Liver (tissue), 3 donors: ENCODE measurements at regions not wholly inside any gene's neighbourhood (a gene's known extent, or its start where the extent isn't known, plus 50 kb on each side); places are given as distances from the start of the nearest gene placed in this dataset.

Experiments
- CTCF ChIP-seq: fragments of 150-350 bp; IDR thresholded peaks from 2 replicates; pipeline ENCODE4 v1.5.1; 2017; ENCODE audit warnings: improper control_type of control experiment, low read depth, low read length; ENCODE audit not compliant: missing input control
- FOXA1 ChIP-seq: IDR thresholded peaks from 2 replicates; pipeline ENCODE4 v1.6.1; 2016; ENCODE audit warnings: antibody characterized with exemption
- NR2F2 ChIP-seq: IDR thresholded peaks from 2 replicates; pipeline ENCODE4 v1.6.1; 2016; ENCODE audit warnings: antibody characterized with exemption
- TF ChIP-seq, protein P1 (sequence below): IDR thresholded peaks from 2 replicates; pipeline ENCODE4 v1.6.1; 2016; ENCODE audit warnings: antibody characterized with exemption
- TF ChIP-seq, protein P2 (sequence below): IDR thresholded peaks from 2 replicates; pipeline ENCODE4 v1.6.1; 2016; ENCODE audit warnings: antibody characterized with exemption
- donor health status: healthy.
- donor health status: healthy.

DNA sequence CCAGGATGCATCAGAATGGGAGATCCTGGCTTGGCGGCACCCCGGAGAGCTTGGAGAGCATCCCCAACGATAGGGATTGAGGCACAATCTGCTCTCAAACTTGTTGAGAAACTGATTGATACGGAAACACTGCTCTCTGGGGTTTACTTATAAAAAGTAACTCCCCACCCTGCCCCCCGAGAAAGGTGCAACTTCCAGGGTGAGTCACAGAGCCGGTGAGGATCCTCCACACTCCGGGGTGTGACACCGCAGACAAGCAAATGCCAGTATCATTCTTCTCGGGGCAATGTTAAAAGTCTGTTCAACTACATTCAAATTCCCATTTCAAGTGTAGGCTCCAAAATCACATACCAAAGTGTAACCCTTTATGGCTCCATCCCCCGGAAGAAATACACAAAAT lies 84.4 kb upstream of the MLN start:
- TF ChIP-seq CTCF (no peak), FOXA1 (no peak), NR2F2 (no peak)
- TF ChIP-seq, protein P1, sequence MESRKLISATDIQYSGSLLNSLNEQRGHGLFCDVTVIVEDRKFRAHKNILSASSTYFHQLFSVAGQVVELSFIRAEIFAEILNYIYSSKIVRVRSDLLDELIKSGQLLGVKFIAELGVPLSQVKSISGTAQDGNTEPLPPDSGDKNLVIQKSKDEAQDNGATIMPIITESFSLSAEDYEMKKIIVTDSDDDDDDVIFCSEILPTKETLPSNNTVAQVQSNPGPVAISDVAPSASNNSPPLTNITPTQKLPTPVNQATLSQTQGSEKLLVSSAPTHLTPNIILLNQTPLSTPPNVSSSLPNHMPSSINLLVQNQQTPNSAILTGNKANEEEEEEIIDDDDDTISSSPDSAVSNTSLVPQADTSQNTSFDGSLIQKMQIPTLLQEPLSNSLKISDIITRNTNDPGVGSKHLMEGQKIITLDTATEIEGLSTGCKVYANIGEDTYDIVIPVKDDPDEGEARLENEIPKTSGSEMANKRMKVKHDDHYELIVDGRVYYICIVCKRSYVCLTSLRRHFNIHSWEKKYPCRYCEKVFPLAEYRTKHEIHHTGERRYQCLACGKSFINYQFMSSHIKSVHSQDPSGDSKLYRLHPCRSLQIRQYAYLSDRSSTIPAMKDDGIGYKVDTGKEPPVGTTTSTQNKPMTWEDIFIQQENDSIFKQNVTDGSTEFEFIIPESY, result no peak
- TF ChIP-seq, protein P2, sequence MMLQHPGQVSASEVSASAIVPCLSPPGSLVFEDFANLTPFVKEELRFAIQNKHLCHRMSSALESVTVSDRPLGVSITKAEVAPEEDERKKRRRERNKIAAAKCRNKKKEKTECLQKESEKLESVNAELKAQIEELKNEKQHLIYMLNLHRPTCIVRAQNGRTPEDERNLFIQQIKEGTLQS, result no peak
